ENCODE measurements at regions not wholly inside any gene's neighbourhood (a gene's known extent, or its start where the extent isn't known, plus 50 kb on each side); places are given as distances from the start of the nearest gene placed in this dataset.
"Not testable (repeated sequence)": the region's sequence is repeated elsewhere in the genome, so short reads cannot be mapped to it uniquely, and the experiment has no call there.

DNA sequence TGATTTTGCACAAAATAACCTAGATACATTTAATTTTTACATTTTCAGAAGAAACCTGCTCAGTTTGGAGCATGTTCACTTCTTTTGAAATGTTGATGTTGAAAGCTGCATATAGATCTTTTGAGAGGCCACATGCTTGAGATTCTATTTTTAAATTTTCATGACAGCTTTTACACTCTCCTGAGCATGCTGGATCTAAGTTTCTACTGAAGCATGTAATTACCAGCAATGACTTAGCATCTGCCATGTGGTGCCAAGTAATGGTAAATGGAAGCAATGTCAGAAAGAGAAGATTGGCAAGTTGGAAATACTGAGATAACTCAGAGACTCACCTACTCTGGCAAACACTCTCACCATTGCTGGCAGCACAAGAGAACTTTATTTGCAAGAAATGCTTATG is 310.6 kb downstream of the NSUN3 start:
- peaks cover 4% of the 10 kb centered on the region for H3K36me3 Mint-ChIP-seq (ENCODE audit: low read depth)
- no peak for DNase-seq (ENCODE audit: low spot score)
- peaks cover 14% of the 10 kb centered on the region for H3K27me3 Mint-ChIP-seq (ENCODE audit: low read depth)
- H3K4me1 Mint-ChIP-seq (ENCODE audit: low read depth), result no peaks in the 10 kb centered on the region
- TF ChIP-seq, protein P1, sequence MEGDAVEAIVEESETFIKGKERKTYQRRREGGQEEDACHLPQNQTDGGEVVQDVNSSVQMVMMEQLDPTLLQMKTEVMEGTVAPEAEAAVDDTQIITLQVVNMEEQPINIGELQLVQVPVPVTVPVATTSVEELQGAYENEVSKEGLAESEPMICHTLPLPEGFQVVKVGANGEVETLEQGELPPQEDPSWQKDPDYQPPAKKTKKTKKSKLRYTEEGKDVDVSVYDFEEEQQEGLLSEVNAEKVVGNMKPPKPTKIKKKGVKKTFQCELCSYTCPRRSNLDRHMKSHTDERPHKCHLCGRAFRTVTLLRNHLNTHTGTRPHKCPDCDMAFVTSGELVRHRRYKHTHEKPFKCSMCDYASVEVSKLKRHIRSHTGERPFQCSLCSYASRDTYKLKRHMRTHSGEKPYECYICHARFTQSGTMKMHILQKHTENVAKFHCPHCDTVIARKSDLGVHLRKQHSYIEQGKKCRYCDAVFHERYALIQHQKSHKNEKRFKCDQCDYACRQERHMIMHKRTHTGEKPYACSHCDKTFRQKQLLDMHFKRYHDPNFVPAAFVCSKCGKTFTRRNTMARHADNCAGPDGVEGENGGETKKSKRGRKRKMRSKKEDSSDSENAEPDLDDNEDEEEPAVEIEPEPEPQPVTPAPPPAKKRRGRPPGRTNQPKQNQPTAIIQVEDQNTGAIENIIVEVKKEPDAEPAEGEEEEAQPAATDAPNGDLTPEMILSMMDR (IDR thresholded peaks at IDR 0.05), result no peak
- no peak overlapping the region for H3K27ac Mint-ChIP-seq (ENCODE audit: unreplicated experiment)
- no peak overlapping the region for H3K4me3 Mint-ChIP-seq (ENCODE audit: unreplicated experiment)
- H3K9me3 Mint-ChIP-seq (ENCODE audit: low read depth), result peaks cover 17% of the 10 kb centered on the region

GRCh38 chr3:94374439-94375161 is 311.7 kb downstream of the NSUN3 start:
- no peak overlapping the region for H3K27ac Mint-ChIP-seq (ENCODE audit: unreplicated experiment)
- H3K4me3 Mint-ChIP-seq (ENCODE audit: unreplicated experiment), result no peak overlapping the region
- peaks cover 9% of the 10 kb centered on the region for H3K27me3 Mint-ChIP-seq (ENCODE audit: low read depth)
- no peak for DNase-seq (ENCODE audit: low spot score)
- H3K4me1 Mint-ChIP-seq (ENCODE audit: low read depth), result no peaks in the 10 kb centered on the region
- TF ChIP-seq, protein P1 (IDR thresholded peaks at IDR 0.05), result no peak
- H3K9me3 Mint-ChIP-seq (ENCODE audit: low read depth), result peaks cover 9% of the 10 kb centered on the region
- H3K36me3 Mint-ChIP-seq (ENCODE audit: low read depth), result peaks cover 2% of the 10 kb centered on the region

- H3K9me3 Mint-ChIP-seq (ENCODE audit: low read depth); H3K27me3 Mint-ChIP-seq (ENCODE audit: low read depth); DNase-seq (ENCODE audit: low spot score); H3K27ac Mint-ChIP-seq (ENCODE audit: unreplicated experiment); H3K4me1 Mint-ChIP-seq (ENCODE audit: low read depth); H3K4me3 Mint-ChIP-seq (ENCODE audit: unreplicated experiment); H3K36me3 Mint-ChIP-seq (ENCODE audit: low read depth): not testable (repeated sequence)
Measured at GRCh38 chr3:94377123-94377696, 314.3 kb downstream of the NSUN3 start.

DNA sequence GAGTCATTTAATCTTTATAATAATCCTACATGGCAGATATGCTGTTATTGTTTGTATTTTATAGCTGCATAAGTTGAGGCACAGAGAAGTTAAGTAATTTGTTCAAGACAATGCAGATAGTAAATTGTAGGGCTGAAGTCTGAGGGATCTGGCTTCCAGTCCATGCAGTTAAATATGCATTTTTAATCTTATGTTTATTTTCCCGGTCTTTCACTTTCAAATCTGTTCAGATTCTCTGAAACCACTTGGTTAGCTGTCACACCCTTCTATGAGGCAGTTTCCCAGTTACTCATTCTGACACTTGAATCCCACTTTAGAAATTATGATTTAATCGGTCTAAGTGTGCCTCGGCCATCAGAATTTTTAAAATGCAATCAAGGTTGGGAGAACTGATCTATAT is 315.0 kb downstream of the NSUN3 start:
- H3K36me3 Mint-ChIP-seq (ENCODE audit: low read depth); H3K9me3 Mint-ChIP-seq (ENCODE audit: low read depth); H3K4me1 Mint-ChIP-seq (ENCODE audit: low read depth); H3K27me3 Mint-ChIP-seq (ENCODE audit: low read depth); H3K4me3 Mint-ChIP-seq (ENCODE audit: unreplicated experiment); H3K27ac Mint-ChIP-seq (ENCODE audit: unreplicated experiment); DNase-seq (ENCODE audit: low spot score): not testable (repeated sequence)

GRCh38 chr3:94378322-94378721 is 315.5 kb downstream of the NSUN3 start:
- H3K27ac Mint-ChIP-seq (ENCODE audit: unreplicated experiment), result no peak overlapping the region
- no peaks in the 10 kb centered on the region for H3K4me1 Mint-ChIP-seq (ENCODE audit: low read depth)
- H3K27me3 Mint-ChIP-seq (ENCODE audit: low read depth), result peaks cover 9% of the 10 kb centered on the region
- H3K9me3 Mint-ChIP-seq (ENCODE audit: low read depth), result no peaks in the 10 kb centered on the region
- TF ChIP-seq, protein P1 (IDR thresholded peaks at IDR 0.05), result no peak
- DNase-seq (ENCODE audit: low spot score), result no peak
- H3K36me3 Mint-ChIP-seq (ENCODE audit: low read depth), result no peaks in the 10 kb centered on the region
- H3K4me3 Mint-ChIP-seq (ENCODE audit: unreplicated experiment), result no peak overlapping the region

DNA sequence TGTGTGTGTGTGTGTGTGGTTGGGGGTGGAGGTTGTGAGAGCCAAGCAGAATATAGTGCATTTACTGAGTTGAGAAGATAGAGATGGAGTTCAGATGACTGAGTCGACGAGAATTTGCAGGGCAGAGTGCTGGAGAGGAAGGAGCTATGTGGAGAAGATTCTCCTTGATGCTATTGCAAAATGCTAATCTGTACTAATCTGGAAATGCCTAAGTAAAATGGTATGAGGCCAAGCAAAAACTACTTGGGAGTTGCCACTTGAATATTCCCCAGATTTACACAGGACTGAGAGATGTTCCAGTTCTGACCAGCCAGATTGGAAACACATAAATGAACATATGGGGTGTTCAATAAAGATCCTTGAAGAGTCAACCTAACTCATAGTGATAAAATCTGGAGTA is 316.4 kb downstream of the NSUN3 start:
- Mint-ChIP-seq H3K4me3 (ENCODE audit: unreplicated experiment) (no peak overlapping the region), H3K27ac (ENCODE audit: unreplicated experiment) (no peak overlapping the region), H3K9me3 (ENCODE audit: low read depth) (no peaks in the 10 kb centered on the region), H3K36me3 (ENCODE audit: low read depth) (no peaks in the 10 kb centered on the region), H3K27me3 (ENCODE audit: low read depth) (peaks cover 11% of the 10 kb centered on the region), H3K4me1 (ENCODE audit: low read depth) (no peaks in the 10 kb centered on the region)
- TF ChIP-seq, protein P1 (IDR thresholded peaks at IDR 0.05), result no peak
- DNase-seq (ENCODE audit: low spot score), result no peak

Measured in chondrocyte (in vitro differentiated cells).